ENCODE measurements at regions not wholly inside any gene's neighbourhood (a gene's known extent, or its start where the extent isn't known, plus 50 kb on each side); places are given as distances from the start of the nearest gene placed in this dataset.

DNA sequence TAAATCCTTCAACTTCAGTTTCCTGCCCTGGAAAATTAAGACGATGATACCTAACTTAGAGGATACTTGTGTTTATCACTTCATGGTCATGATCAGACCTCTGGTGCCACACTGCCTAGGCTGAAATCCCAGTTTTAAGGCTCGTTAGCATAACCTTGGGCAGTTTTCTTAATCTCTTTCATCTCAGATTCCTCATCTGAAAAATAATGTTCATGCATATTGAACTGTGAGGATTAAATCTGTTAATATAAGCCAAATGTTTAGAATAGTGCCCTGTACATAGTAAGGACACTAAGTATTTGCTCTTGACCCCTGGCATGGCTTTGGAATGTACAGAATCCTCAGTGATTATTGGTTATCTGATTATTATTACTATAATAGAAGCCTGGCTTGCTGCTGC, 79.7 kb downstream of the OGFRL1 start:
- no peak for TF ChIP-seq TCF12 (IDR thresholded peaks at IDR 0.05; ENCODE audit: low read depth)
- TF ChIP-seq EP300 (IDR thresholded peaks at IDR 0.05; ENCODE audit: borderline replicate concordance) = no peak
- TF ChIP-seq REST (IDR thresholded peaks at IDR 0.05; ENCODE audit: low read depth) = no peak
- no peak for TF ChIP-seq NFIC (IDR thresholded peaks at IDR 0.05)
- TF ChIP-seq EGR1 (IDR thresholded peaks at IDR 0.05) = no peak
- TF ChIP-seq, protein P1, sequence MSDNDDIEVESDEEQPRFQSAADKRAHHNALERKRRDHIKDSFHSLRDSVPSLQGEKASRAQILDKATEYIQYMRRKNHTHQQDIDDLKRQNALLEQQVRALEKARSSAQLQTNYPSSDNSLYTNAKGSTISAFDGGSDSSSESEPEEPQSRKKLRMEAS (IDR thresholded peaks at IDR 0.05) = no peak
- no peak for TF ChIP-seq TEAD4 (IDR thresholded peaks at IDR 0.05)
- TF ChIP-seq TAF1 (IDR thresholded peaks at IDR 0.05; ENCODE audit: low read depth) = no peak
- TF ChIP-seq RAD21 (IDR thresholded peaks at IDR 0.05; ENCODE audit: low read depth) = no peak
- no peak for TF ChIP-seq YY1 (IDR thresholded peaks at IDR 0.05; ENCODE audit: low read depth)
- no peak for TF ChIP-seq ZBTB7A (IDR thresholded peaks at IDR 0.05; ENCODE audit: low read depth)

All from Ishikawa (cell line).